GM12874 (cell line): ENCODE measurements at regions not wholly inside any gene's neighbourhood (a gene's known extent, or its start where the extent isn't known, plus 50 kb on each side); places are given as distances from the start of the nearest gene placed in this dataset.

ENCODE experiments used
- CTCF ChIP-seq: IDR thresholded peaks from 2 replicates; pipeline ENCODE4 v1.5.1; 2011; ENCODE audit warnings: low read depth, mild to moderate bottlenecking, control low read depth, low read length, moderate library complexity; ENCODE audit not compliant: insufficient read depth

DNA sequence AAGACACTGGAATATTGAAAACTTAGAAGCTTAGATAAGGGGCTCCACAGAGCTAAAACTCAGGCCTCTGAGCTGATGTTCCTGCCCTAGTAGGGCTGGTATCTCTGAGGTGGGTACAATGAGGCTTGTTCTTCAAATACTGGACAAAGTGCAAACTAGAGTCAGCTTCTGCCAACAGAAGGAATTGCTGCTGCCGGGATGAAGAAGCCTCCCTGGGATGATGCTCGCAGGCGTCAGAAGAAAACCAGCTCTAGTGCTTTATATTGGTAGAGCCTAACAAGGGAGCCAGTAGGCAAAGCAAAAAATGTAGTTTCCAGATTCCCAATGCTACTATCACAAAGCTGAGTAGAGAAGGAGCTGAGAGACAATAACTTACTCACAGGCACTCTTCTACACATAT, 118.1 kb downstream of the FOXI3 start:
- no peak for TF ChIP-seq CTCF

DNA sequence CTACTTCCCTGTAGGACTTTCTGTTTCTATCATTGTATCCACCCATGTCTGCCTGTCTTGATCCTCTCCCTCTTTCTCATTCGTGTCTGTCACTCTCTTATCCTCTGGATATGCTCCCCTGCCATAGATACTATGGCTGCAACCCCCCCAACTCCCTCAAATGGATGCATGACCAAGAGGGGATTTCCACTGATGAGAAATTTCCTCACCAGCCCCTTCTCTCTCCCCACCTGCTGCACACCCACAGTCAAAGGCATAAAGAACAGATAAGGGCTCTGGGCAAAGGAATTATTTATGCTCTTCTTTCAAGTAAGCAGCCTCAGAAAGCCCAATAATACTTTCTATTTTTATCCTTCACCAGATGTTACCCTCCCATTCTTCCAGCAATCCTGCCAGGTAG, 121.3 kb downstream of the FOXI3 start:
- no peak for TF ChIP-seq CTCF

- TF ChIP-seq CTCF = no peak
Measured at GRCh38 chr2:88329815-88330603, 122.5 kb downstream of the FOXI3 start.

GRCh38 chr2:88321449-88322248, 130.8 kb downstream of the FOXI3 start:
- no peak for TF ChIP-seq CTCF

GRCh38 chr2:88320076-88320773, 132.3 kb downstream of the FOXI3 start:
- no peak for TF ChIP-seq CTCF

DNA sequence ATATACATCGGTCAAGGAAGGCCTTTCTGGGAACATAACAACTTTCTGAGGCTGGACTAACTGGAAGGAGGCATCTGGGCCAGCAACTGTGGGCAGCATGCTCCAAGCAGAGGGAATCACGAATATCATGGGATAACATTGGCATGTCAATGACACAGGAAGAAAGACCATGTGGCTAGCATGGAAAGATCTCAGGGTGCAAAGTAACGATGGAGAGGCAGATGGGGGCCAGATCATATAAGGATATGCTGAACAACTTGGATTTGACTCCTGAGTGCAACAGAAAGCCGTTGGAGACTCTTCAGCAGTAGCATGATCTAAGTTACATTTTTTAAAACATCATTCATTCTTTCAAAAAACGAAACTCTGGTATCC, 133.6 kb downstream of the FOXI3 start:
- no peak for TF ChIP-seq CTCF
